ENCODE measurements at regions not wholly inside any gene's neighbourhood (a gene's known extent, or its start where the extent isn't known, plus 50 kb on each side); places are given as distances from the start of the nearest gene placed in this dataset.

DNA sequence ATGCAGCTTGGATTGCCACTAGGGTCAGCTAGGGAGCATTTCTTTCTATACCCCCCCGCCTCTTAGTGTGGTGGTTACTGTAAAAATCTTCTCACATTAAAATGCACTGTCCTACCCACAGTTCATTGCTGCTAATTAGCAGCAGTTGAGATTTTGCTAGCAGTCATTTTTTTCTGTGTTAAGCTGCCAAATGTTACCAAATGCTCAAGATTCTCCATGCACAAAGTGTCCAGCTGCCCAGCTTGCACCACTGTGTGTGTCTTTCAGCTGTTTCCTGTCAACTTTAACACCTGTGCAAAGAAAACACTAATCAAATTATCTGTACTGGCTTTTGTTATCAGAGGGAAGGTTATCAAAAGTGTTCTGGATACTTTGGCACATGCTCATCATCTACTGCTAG is 679.3 kb downstream of the NR4A2 start:
- Histone ChIP-seq H2BK15ac (ENCODE audit: low read depth, low read length) (no peak overlapping the region), H3K4ac (ENCODE audit: low read depth, low read length) (no peak overlapping the region), H3K27ac (ENCODE audit: insufficient read depth, low read length) (no peak overlapping the region), H4K8ac (ENCODE audit: low read depth in 2 of 2, low read length in 2 of 2) (no peak overlapping the region), H3K9me3 (ENCODE audit: control insufficient read depth, insufficient read depth, low read length) (no peaks in the 10 kb centered on the region; the same call in 1 of the 2 replicates), H3K9ac (ENCODE audit: low read depth, low read length) (no peak overlapping the region), H3K9me1 (ENCODE audit: insufficient read depth, low read length) (no peaks in the 10 kb centered on the region), H3K23ac (ENCODE audit: low read depth, low read length) (no peak overlapping the region), H2AK5ac (ENCODE audit: low read depth, low read length) (no peak overlapping the region), H3K36me3 (ENCODE audit: control insufficient read depth, insufficient read depth, low read length) (no peaks in the 10 kb centered on the region), H3K4me2 (ENCODE audit: low read depth, low read length) (no peak overlapping the region), H3K27me3 (ENCODE audit: control insufficient read depth, insufficient read depth, low read length) (no peaks in the 10 kb centered on the region), H2BK5ac (ENCODE audit: low read depth, low read length, poor library complexity, severe bottlenecking) (no peak overlapping the region), H4K91ac (ENCODE audit: insufficient read depth, low read depth, low read length) (no peak overlapping the region), H2BK20ac (ENCODE audit: low read depth, low read length) (no peak overlapping the region), H2AFZ (replicated peaks; ENCODE audit: low read length, poor library complexity) (no peak overlapping the region), H3K18ac (ENCODE audit: low read depth, low read length) (no peak overlapping the region), H3K79me1 (ENCODE audit: low read depth in 1 of 2, low read length in 2 of 2) (no peaks in the 10 kb centered on the region), H2BK120ac (ENCODE audit: low read depth, low read length) (no peak overlapping the region), H4K5ac (ENCODE audit: low read depth, low read length) (no peak overlapping the region), H2AK9ac (replicated peaks; ENCODE audit: low read depth, low read length, poor library complexity) (no peak overlapping the region), H3K56ac (ENCODE audit: extremely low read depth, insufficient read depth, low read length) (no peak overlapping the region), H3K4me3 (ENCODE audit: insufficient read depth, low read depth, low read length) (no peak overlapping the region), H3K14ac (replicated peaks; ENCODE audit: low read depth, low read length) (no peak overlapping the region), H3K4me1 (ENCODE audit: control insufficient read depth, insufficient read depth, low read length) (no peaks in the 10 kb centered on the region), H4K20me1 (ENCODE audit: insufficient read depth, low read length) (no peaks in the 10 kb centered on the region)
- no CpG with 5 or more reads among the region's 1 CpG for WGBS, 2 experiments (ENCODE audit: extremely low coverage in 2 of 2, insufficient read length in 1 of 2)
- no TSS peak for BruUV-seq (replicated peaks)
- in situ Hi-C loops (cut with MboI; ENCODE audit: low sequenced_read_pairs) (no loop called here), intact Hi-C loops (cut with micrococcal nuclease) (no loop called here), dilution Hi-C loops (cut with HindIII; ENCODE audit: low sequenced_read_pairs, unreplicated experiment) (no loop called here)
- DNase-seq (no peak), ATAC-seq (ENCODE audit: low read depth) (no peak)
- ChIA-PET CTCF (interaction anchor here (0.6 kb wide), 1 partner anchor 850 kb away, joined by 3 read pairs; no protein-coding TSS in a partner anchor), POLR2A (ENCODE audit: unreplicated experiment) (no interaction called here)
- TF ChIP-seq POLR2A (IDR thresholded peaks at IDR 0.05; ENCODE audit: low read depth, low read length) (no peak), MAZ (IDR thresholded peaks at IDR 0.05; ENCODE audit: borderline replicate concordance, low read depth, low read length) (no peak), RCOR1 (IDR thresholded peaks at IDR 0.05; ENCODE audit: insufficient replicate concordance, low read length) (no peak), BHLHE40 (IDR thresholded peaks at IDR 0.05; ENCODE audit: low read depth, low read length) (no peak), CHD1 (IDR thresholded peaks at IDR 0.05; ENCODE audit: low read depth, low read length) (no peak), CEBPB (IDR thresholded peaks at IDR 0.05; ENCODE audit: low read depth, low read length) (no peak), NFE2L2 (IDR thresholded peaks at IDR 0.05; ENCODE audit: low read depth, low read length) (no peak), MXI1 (IDR thresholded peaks at IDR 0.05; ENCODE audit: borderline replicate concordance, low read depth, low read length) (no peak), MAFK (IDR thresholded peaks at IDR 0.05; ENCODE audit: low read depth, low read length) (no peak)
- TF ChIP-seq, protein P1, sequence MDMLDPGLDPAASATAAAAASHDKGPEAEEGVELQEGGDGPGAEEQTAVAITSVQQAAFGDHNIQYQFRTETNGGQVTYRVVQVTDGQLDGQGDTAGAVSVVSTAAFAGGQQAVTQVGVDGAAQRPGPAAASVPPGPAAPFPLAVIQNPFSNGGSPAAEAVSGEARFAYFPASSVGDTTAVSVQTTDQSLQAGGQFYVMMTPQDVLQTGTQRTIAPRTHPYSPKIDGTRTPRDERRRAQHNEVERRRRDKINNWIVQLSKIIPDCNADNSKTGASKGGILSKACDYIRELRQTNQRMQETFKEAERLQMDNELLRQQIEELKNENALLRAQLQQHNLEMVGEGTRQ (IDR thresholded peaks at IDR 0.05; ENCODE audit: low read depth, low read length) = no peak
- TF ChIP-seq, protein P2, sequence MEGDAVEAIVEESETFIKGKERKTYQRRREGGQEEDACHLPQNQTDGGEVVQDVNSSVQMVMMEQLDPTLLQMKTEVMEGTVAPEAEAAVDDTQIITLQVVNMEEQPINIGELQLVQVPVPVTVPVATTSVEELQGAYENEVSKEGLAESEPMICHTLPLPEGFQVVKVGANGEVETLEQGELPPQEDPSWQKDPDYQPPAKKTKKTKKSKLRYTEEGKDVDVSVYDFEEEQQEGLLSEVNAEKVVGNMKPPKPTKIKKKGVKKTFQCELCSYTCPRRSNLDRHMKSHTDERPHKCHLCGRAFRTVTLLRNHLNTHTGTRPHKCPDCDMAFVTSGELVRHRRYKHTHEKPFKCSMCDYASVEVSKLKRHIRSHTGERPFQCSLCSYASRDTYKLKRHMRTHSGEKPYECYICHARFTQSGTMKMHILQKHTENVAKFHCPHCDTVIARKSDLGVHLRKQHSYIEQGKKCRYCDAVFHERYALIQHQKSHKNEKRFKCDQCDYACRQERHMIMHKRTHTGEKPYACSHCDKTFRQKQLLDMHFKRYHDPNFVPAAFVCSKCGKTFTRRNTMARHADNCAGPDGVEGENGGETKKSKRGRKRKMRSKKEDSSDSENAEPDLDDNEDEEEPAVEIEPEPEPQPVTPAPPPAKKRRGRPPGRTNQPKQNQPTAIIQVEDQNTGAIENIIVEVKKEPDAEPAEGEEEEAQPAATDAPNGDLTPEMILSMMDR (conservative IDR thresholded peaks at IDR 0.05; ENCODE audit: low read depth, low read length) = no peak
- TF ChIP-seq, protein P3, sequence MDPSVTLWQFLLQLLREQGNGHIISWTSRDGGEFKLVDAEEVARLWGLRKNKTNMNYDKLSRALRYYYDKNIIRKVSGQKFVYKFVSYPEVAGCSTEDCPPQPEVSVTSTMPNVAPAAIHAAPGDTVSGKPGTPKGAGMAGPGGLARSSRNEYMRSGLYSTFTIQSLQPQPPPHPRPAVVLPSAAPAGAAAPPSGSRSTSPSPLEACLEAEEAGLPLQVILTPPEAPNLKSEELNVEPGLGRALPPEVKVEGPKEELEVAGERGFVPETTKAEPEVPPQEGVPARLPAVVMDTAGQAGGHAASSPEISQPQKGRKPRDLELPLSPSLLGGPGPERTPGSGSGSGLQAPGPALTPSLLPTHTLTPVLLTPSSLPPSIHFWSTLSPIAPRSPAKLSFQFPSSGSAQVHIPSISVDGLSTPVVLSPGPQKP (IDR thresholded peaks at IDR 0.05; ENCODE audit: borderline replicate concordance, low read depth, low read length) = no peak

Data from IMR-90 (cell line).